ENCODE measurements at regions not wholly inside any gene's neighbourhood (a gene's known extent, or its start where the extent isn't known, plus 50 kb on each side); places are given as distances from the start of the nearest gene placed in this dataset.

GRCh38 chr9:94159069-94159939 is 75.0 kb downstream of the PTPDC1 start:
- intact Hi-C loops (cut with micrococcal nuclease): no loop called here

- intact Hi-C loops (cut with micrococcal nuclease): loop anchor here (10.0 kb wide), 3 partner anchors 214 to 1396 kb away; partner anchors contain the start of genes BICD2 and ZNF484
These were observed 76.6 kb downstream of the PTPDC1 start for GRCh38 chr9:94160594-94161501.

DNA sequence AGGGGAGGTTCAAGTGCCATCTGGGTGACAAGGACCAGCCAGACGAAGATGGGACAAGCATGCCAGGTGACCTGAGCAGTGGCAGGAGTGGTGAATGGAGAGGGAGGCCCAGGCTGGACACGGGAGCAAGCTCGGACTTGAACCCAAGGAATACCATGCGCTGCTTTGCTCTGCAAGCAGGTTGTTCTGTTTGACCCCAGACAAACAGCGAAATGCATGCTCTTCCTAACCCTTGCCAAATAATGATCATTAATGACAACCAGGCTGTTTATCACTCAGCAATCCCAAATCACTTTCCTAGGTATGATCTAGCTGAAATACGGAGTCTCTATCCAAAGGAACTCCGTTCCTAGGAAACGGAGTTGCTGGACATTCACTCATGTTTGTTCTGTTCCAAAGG is 77.4 kb downstream of the PTPDC1 start:
- intact Hi-C loops (cut with micrococcal nuclease): loop anchor here (10.0 kb wide), 3 partner anchors 213 to 1397 kb away; partner anchors contain the start of genes BICD2 and ZNF484

GRCh38 chr9:94164806-94165549 is 80.7 kb downstream of the PTPDC1 start:
- intact Hi-C loops (cut with micrococcal nuclease): loop anchor here (5.0 to 10.0 kb wide), 5 partner anchors 210 to 1557 kb away; partner anchors contain the start of genes BICD2, FAM120A, FAM120AOS and ZNF484

GRCh38 chr9:94165592-94166235 is 81.5 kb downstream of the PTPDC1 start:
- intact Hi-C loops (cut with micrococcal nuclease): loop anchor here (1.0 to 10.0 kb wide), 9 partner anchors 47 to 1557 kb away; partner anchors contain the start of genes BICD2, FAM120A, FAM120AOS and ZNF169

DNA sequence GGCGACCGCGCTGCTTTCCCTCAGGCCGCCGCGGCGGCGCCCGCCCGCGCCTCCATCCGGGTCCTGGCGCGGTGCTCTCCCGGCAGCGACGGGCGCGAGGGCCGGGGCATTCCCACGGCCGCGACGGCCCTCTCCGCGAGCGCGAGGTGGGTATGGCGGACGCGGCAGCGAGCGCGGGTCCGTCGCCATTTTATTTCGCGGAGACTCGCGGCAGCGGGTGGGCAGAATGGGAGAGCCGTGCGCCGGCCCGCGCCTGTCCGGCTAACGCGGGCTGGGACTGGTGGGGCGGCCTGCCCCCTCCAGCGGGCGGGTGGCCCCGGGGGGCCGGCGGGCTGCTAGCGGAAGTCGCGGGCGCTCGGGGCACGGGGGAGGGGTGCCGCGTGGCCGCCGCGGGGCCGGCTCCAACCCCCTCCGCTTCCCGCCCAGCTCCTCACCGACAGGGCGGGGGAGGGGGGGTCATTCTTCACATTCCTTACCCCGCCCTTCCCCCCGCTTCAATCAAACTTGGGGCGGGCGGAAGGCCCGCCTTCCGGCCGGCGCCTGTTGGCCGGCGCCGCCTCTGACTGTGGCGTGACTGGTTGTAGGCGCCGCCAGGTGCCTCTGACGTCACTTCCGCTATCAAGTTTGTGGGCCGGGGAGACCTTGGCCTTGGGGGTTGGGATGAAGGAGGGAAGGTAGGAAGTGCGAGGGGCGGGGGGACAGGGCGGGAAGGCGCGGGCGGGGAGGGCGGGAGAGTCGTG is 82.1 kb downstream of the PTPDC1 start:
- intact Hi-C loops (cut with micrococcal nuclease): loop anchor here (1.0 to 10.0 kb wide), 9 partner anchors 46 to 1556 kb away; partner anchors contain the start of genes BICD2, FAM120A, FAM120AOS and ZNF169

DNA sequence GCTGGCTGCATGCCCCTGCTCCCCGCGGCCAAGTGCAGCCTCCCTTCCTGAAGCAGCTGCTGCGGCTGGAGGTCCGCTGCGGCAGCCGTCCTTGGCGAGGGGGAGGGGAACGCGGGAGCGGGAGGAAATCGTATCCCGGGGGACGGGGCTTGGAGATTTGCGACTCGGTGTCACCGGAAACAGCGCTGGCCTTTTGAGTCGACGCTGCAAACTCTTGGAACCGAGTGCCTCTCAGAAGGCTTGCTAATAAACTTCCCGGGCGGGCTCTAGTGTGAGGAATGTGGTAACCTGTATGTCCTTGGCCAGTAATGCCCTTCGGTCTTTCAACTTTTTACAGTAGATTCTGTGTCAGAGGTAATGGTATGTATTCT is 82.7 kb downstream of the PTPDC1 start:
- intact Hi-C loops (cut with micrococcal nuclease): loop anchor here (1.0 to 10.0 kb wide), 9 partner anchors 46 to 1555 kb away; partner anchors contain the start of genes BICD2, FAM120A, FAM120AOS and ZNF169

DNA sequence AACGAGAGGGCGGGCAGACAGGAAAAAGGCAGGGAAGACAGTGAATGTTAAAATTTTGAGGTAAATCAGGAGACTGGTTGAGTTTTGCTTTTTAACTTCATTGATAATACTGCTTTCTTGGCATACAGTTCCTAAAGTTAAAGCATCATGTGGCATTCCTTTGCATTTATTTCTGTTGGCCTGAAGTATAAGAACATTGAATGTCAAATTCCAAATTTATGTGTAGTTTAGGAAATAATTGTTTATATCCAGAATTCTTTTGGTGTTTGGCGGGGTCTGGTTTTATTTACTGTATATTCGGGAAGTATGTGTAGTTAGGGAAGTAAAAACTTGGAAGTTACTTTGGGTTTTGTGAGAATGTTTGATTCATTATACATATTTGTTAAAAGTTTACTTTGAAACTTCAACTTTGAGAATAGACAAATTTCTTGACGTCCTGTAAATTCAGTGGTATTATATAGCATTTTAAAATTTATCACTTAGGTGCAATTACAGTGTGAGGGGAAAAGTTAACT is 83.2 kb downstream of the PTPDC1 start:
- intact Hi-C loops (cut with micrococcal nuclease): loop anchor here (2.0 to 10.0 kb wide), 8 partner anchors 45 to 1555 kb away; partner anchors contain the start of genes BICD2, FAM120A, FAM120AOS and ZNF169

GRCh38 chr9:94168203-94169000 is 84.1 kb downstream of the PTPDC1 start:
- intact Hi-C loops (cut with micrococcal nuclease): loop anchor here (5.0 to 10.0 kb wide), 5 partner anchors 206 to 1554 kb away; partner anchors contain the start of genes BICD2, FAM120A, FAM120AOS and ZNF484

- intact Hi-C loops (cut with micrococcal nuclease): loop anchor here (5.0 to 10.0 kb wide), 5 partner anchors 205 to 1552 kb away; partner anchors contain the start of genes BICD2, FAM120A, FAM120AOS and ZNF484
These were observed 85.7 kb downstream of the PTPDC1 start for GRCh38 chr9:94169968-94170367.

DNA sequence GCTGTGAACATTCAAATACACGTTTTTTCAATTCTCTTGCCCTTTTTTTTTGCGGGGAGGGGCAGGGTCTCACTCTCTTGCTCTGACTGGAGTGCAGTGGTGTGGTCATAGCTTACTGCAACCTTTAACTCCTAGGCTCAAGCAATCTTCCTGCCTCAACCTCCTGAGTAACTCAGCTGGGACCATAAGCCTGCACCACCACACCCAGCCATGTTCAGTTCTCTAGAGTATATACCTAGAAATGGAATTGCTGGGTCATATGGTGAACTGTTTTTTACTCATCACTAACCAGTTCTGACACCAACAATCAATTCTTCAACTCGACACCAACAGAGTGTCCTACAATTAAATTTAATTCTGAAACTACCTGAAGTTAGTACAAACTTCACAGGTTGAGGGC is 85.5 kb upstream of the ZNF169 start:
- intact Hi-C loops (cut with micrococcal nuclease): no loop called here

GRCh38 chr9:94174164-94174563 is 84.9 kb upstream of the ZNF169 start:
- intact Hi-C loops (cut with micrococcal nuclease): no loop called here

GRCh38 chr9:94175669-94176068 is 83.4 kb upstream of the ZNF169 start:
- intact Hi-C loops (cut with micrococcal nuclease): no loop called here

DNA sequence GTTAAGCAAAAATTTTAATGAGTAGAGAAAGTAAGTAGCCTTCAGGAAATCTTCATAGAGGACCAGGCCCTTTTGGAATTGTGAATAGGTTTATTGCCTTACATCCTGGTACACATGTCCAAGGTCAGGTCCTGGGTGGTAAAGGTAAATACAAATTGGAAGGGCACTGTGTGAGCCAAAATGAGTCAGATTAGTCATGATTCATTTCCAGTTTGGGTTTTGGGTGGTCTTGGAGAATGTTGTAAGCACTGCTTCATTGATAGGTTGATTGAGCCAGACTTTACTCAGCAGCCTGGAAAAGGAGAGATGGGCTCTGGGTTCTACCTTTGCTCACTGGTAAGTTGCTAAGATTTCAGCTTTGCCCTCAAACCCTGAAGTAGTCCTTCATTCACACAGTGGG is 82.5 kb upstream of the ZNF169 start:
- intact Hi-C loops (cut with micrococcal nuclease): no loop called here

DNA sequence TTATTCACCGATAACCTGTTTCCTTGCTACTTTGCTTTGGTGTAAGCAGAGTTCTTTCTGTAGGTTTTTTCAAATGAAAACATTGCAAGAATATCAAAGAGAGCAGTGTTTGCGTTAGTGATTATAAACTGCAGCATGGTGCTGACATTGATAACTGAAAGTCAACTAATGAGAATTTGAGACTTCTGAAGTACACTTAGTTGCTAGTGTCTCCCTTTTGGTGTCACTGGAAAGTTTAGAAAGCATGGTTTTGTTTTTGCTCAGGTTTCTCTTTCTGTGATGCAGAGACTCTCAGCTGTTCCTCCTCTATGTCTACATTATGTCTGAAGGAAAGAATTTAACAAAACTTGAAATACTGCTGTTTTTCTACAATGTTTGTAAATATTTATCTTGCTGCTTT is 80.2 kb upstream of the ZNF169 start:
- intact Hi-C loops (cut with micrococcal nuclease): no loop called here

DNA sequence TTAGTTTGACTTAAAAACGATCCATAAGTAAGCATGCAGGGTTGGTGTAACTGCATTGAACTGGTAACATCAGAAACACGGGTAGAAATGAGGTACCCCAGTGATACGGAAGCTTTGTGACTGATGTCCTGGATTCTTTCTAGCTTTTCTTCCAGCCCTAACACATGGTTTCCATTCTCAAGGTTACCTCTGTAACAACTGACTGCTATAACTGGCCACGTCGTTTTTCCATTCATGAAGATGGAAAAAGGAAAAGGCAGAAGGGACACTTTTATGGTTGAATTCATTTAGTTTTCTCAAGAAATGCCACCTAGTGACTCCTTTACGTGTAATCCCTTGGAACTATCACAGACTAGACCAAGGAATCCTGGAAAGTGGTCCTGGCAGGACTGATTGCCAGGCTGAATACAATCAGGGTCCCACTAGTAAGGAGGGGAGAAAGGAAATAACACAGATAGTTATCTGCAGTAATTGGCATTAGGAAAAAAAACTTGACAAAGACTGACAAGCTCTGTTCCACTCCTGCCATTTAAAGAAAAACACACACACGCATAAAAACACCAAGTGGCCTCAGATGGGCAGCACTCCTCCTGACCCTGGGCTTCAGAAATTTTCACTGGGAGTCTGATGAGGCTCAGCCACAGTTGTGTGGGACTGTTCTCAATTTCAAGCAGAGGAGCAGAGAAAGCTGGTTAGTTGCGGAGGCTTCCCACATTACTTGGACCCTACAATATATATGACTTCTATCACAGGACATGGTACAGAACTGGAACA is 77.5 kb upstream of the ZNF169 start:
- intact Hi-C loops (cut with micrococcal nuclease): no loop called here

GRCh38 chr9:94182532-94182931 is 76.6 kb upstream of the ZNF169 start:
- intact Hi-C loops (cut with micrococcal nuclease): no loop called here

Measured in T-helper 2 cell treated with Interferon-gamma antibody and Interleukin-4, amounts not matched to agents 100 ng/mL and 5 ng/mL, for 36 hours (primary cell).